ENCODE measurements at regions not wholly inside any gene's neighbourhood (a gene's known extent, or its start where the extent isn't known, plus 50 kb on each side); places are given as distances from the start of the nearest gene placed in this dataset.
"Not testable (repeated sequence)": the region's sequence is repeated elsewhere in the genome, so short reads cannot be mapped to it uniquely, and the experiment has no call there.

DNA sequence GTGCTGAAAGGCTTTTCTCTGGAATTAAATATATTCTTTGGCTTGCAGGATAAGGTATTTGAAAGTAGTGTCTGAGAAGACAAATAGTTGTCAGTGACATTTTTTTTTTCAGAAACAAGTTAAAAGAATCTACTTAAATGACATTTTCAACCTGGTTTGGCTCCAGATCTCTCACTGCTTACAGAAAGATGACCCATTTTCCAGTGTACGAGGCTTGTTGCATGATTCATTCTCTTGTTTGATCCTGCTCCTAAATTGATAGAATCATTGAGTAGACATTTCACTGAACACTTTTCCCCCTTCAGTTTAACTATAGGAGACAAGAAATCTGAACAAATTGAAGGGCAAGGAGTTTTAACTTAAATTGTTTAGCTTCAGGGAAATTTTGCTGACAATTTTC is 546.1 kb downstream of the ZNF608 start:
- no peak overlapping the region for H3K4me3 Mint-ChIP-seq
- no peak overlapping the region for H3K27ac Mint-ChIP-seq
- H3K9me3 Mint-ChIP-seq = peaks cover 10% of the 10 kb centered on the region
- no peaks in the 10 kb centered on the region for H3K36me3 Mint-ChIP-seq (ENCODE audit: low read depth)
- H3K4me1 Mint-ChIP-seq (ENCODE audit: low read depth) = no peaks in the 10 kb centered on the region
- no peaks in the 10 kb centered on the region for H3K27me3 Mint-ChIP-seq

DNA sequence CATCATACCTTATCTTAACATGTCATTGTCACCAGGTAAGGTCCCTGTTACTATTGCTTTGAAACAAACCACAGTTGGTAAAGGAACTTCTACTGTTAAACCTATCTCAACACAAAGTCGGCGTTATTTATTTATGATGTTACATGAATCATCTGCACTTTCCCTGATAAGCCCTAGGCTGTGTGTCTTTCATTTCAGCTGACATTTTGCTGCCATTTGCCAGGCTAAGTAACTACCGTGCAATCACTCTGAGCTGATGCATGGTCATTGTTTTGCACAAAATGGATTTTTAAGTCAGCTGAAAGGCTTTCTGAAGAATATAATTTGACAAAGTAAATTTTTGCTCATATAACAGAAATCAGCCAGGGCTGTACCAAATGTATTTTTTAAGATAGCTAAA is 546.5 kb downstream of the ZNF608 start:
- H3K4me3 Mint-ChIP-seq = no peak overlapping the region
- H3K27ac Mint-ChIP-seq = no peak overlapping the region
- H3K4me1 Mint-ChIP-seq (ENCODE audit: low read depth) = no peaks in the 10 kb centered on the region
- H3K36me3 Mint-ChIP-seq (ENCODE audit: low read depth) = no peaks in the 10 kb centered on the region
- H3K9me3 Mint-ChIP-seq = peaks cover 10% of the 10 kb centered on the region
- H3K27me3 Mint-ChIP-seq = no peaks in the 10 kb centered on the region

DNA sequence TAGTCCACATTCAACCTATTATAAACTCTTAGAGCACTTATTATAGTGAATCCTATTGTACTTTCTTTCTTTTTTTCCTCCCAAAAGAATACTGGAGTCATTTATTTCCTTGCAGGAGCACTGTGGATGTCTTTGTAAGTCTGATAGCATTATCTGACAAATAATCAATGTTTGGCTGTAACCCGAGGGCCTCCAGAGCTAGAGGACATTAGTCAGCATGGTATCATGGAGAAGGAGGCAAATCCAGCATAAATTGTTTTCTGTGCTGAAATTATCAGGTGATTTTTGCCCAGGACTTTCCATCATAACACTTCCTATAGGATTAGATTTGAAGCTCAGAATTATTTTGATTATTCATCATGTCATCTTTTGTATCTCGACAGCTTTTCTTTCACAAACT is 551.0 kb downstream of the ZNF608 start:
- H3K36me3 Mint-ChIP-seq (ENCODE audit: low read depth) = no peaks in the 10 kb centered on the region
- H3K27ac Mint-ChIP-seq = no peak overlapping the region
- peaks cover 4% of the 10 kb centered on the region for H3K9me3 Mint-ChIP-seq
- H3K4me3 Mint-ChIP-seq = no peak overlapping the region
- no peaks in the 10 kb centered on the region for H3K4me1 Mint-ChIP-seq (ENCODE audit: low read depth)
- no peaks in the 10 kb centered on the region for H3K27me3 Mint-ChIP-seq

DNA sequence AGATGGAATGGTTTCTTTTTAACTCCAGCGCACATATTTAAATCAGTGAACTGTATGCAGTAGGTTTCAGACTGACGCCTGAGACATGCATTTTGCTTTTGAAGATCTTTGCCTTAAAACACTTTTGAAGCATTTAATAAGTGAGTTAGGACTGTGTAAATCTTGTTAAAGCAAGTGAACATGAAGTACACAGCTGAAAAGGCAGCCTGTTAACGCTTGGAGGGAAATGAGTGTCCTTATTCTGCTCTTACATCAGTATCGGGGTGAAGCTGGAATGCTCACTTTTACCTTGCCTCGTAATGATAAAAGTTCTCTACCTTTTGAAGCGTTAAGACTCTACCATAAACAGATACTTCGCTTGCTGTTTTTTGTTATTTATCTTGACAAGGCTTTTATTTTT is 552.2 kb downstream of the ZNF608 start:
- H3K4me3 Mint-ChIP-seq = no peak overlapping the region
- no peak overlapping the region for H3K27ac Mint-ChIP-seq
- peaks cover 4% of the 10 kb centered on the region for H3K9me3 Mint-ChIP-seq
- no peaks in the 10 kb centered on the region for H3K27me3 Mint-ChIP-seq
- no peaks in the 10 kb centered on the region for H3K4me1 Mint-ChIP-seq (ENCODE audit: low read depth)
- no peaks in the 10 kb centered on the region for H3K36me3 Mint-ChIP-seq (ENCODE audit: low read depth)

DNA sequence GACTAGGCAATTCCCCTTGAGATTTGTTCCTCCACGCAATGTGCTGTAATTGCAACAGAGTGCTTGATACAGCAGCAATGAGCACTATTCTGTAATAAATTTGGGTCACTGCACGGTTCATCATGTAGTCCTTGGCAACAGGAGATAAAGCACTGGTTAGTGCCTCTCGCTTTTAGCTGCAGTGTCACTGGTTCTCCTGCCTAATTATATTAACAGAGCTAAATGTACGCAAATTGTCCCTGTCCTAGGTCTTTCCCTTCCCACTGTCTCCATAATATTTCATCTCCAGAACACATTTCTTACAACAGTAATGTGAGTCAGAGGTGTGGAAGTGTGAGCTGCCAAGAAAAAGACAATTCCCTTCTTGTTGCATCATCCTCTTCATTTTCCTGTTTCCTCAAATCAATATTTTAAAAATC is 553.1 kb downstream of the ZNF608 start:
- Mint-ChIP-seq H3K9me3 (peaks cover 4% of the 10 kb centered on the region), H3K4me1 (ENCODE audit: low read depth) (no peaks in the 10 kb centered on the region), H3K36me3 (ENCODE audit: low read depth) (no peaks in the 10 kb centered on the region), H3K27me3 (no peaks in the 10 kb centered on the region), H3K4me3 (no peak overlapping the region), H3K27ac (no peak overlapping the region)

DNA sequence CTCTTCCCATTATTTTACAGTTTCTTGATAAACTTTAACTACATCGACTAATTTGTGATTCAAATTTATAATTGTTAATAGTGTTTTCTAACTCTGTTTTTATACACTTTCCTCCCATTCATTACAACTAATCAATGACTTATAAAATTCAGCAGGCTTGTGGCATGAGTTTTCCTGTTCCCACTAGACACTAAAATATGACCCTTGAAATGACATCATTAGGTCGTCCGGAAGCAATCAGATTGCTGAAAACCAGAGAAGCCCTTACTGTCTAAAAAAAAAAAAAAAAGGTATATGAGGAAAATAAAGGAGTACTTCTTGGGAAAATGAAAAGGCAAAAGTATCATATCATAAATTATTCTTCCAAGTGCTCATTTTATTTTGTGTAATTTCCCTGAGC is 553.7 kb downstream of the ZNF608 start:
- Mint-ChIP-seq H3K36me3 (ENCODE audit: low read depth) (no peaks in the 10 kb centered on the region), H3K27me3 (no peaks in the 10 kb centered on the region), H3K4me3 (no peak overlapping the region), H3K27ac (no peak overlapping the region), H3K9me3 (no peaks in the 10 kb centered on the region), H3K4me1 (ENCODE audit: low read depth) (no peaks in the 10 kb centered on the region)

DNA sequence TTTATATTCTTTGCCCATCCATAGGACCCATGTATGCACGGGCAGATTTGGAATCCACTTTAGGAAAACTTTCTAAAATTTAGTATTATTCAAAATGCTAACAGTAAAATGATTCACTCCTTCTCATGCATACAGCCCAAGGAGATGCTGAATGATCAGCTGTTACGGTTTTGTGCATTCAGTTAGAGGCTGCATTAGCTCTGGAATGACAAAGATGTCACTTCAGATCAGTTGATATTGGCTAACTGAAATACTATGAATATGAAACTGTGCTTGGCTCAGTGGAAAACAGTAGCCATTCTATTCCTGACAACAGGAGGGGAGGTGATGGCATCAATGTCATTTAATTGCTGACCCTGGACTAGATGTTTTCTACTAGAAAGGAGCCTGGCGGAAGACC is 560.7 kb downstream of the ZNF608 start:
- peaks cover 4% of the 10 kb centered on the region for H3K9me3 Mint-ChIP-seq
- no peak overlapping the region for H3K27ac Mint-ChIP-seq
- no peaks in the 10 kb centered on the region for H3K4me1 Mint-ChIP-seq (ENCODE audit: low read depth)
- H3K27me3 Mint-ChIP-seq = no peaks in the 10 kb centered on the region
- no peaks in the 10 kb centered on the region for H3K36me3 Mint-ChIP-seq (ENCODE audit: low read depth)
- H3K4me3 Mint-ChIP-seq = no peak overlapping the region

DNA sequence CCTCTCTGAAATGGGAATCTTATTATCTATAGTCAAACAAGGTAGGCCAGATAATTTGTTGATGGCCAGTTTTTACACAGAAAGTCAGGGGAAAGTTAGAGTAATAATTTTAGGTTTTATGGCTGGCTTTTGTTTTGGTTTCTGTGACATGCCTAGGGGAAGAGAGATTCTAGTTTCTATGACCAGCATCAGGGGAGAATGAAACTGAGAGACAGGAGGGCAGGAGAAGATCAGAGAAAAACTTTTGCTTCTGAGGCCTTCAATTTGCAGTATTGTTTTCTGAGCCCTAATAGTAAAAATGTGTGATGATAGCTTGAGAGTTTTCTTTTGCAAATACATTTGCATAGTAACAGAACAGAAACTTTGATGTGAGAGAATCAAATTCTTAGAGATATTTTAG is 564.3 kb downstream of the ZNF608 start:
- Mint-ChIP-seq H3K4me1 (ENCODE audit: low read depth) (no peaks in the 10 kb centered on the region), H3K9me3 (peaks cover 4% of the 10 kb centered on the region), H3K4me3 (no peak overlapping the region)

DNA sequence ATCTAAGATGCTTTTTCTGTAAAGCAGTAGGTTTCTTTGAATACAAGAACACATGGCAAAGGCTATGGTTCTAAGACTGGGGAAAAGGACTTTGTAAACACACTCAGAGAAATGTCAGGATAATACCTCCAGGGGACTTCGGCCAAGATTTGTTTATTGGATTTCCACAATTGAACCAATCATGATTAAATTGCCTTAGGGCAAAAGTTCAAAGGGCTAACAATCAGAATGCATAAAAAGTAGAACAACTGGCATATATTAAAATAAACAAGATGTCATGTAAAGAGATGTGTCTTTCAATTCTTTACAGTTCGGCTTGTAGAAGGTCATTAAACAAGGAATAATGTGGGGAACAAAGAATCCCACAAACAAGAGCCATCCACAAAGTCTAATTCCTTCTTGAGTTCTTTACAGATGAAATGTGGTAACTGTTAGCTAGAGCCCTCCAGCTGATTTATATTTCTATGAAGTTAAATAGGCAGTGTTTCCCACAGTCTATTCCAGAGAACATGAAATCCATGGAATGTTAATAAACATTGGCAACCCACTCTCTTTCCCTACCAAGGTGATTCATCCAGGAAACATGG is 565.5 kb downstream of the ZNF608 start:
- Mint-ChIP-seq H3K4me1 (ENCODE audit: low read depth) (no peaks in the 10 kb centered on the region), H3K4me3 (no peak overlapping the region), H3K9me3 (peaks cover 4% of the 10 kb centered on the region), H3K27ac (no peak overlapping the region), H3K27me3 (no peaks in the 10 kb centered on the region), H3K36me3 (ENCODE audit: low read depth) (no peaks in the 10 kb centered on the region)

More for the DNA sequence above, 564.3 kb downstream of the ZNF608 start:
- no peaks in the 10 kb centered on the region for H3K27me3 Mint-ChIP-seq
- H3K27ac Mint-ChIP-seq = no peak overlapping the region
- no peaks in the 10 kb centered on the region for H3K36me3 Mint-ChIP-seq (ENCODE audit: low read depth)

DNA sequence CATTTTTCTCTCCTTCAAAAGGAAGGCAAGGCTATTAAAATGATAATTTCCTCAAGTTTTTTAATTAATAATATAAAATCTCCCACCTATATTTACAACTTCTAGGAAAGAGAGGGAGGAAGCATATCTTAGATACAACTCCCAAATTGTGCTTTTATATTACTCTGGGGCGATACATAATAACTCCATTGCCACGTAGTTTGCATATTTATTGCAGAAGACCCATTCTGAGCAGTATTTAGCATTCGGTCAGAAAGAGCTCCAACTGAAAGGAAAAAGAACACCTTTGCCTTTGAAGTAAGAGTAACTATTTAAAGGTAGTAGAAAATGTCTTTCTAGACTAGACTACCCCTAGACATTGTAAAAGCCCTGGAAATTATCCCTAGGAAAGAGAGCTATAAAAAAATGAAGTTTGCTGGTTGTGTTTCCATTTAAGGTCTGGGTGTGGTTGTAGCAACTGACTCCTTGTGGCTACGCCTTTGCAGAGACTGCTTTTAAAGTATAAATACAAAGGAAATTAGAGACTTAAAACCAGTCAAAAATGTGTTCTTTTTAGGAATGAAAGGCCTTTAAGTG is 566.1 kb downstream of the ZNF608 start:
- Mint-ChIP-seq H3K36me3 (ENCODE audit: low read depth) (no peaks in the 10 kb centered on the region), H3K9me3 (peaks cover 4% of the 10 kb centered on the region), H3K4me1 (ENCODE audit: low read depth) (no peaks in the 10 kb centered on the region), H3K4me3 (no peak overlapping the region), H3K27me3 (no peaks in the 10 kb centered on the region), H3K27ac (no peak overlapping the region)

DNA sequence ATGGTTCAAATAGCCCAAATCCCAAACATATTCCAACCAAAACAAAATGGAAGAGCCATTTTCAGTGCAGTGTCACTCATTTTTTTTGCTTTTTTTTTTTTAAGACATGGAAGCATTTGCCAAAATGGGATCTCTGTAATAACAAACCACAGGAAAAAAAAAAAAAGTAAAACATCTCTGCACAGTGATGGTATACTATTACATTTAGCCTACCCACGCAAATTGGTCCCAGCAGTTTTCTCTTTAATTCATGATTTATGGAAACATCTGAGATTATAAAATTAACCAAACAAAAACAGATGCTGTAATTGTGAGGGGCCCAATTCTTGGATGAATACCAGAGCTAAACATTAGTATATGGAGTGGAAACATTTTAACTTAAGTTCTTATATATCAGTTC is 566.6 kb downstream of the ZNF608 start:
- H3K27me3 Mint-ChIP-seq = no peaks in the 10 kb centered on the region
- H3K36me3 Mint-ChIP-seq (ENCODE audit: low read depth) = no peaks in the 10 kb centered on the region
- H3K4me3 Mint-ChIP-seq = no peak overlapping the region
- no peaks in the 10 kb centered on the region for H3K9me3 Mint-ChIP-seq
- H3K4me1 Mint-ChIP-seq (ENCODE audit: low read depth) = no peaks in the 10 kb centered on the region
- H3K27ac Mint-ChIP-seq = no peak overlapping the region

DNA sequence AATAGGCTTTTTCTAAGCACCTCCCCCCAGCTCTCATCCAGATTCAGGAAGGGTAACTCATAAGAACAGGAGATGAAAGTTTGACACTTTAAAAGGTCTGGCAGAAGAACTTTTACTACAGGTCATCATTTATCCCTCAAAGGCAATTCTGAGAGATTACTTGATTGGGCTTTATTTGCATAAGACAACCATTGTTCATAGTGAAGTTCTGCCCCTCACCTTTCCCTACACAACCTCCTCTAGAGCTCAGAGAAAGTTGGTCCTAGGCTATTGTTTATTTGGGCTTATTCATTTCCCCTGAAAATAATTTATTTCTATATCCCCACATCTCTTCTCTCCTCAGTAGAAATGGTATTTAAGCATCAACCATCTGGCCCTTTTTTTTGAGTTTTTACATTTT is 568.4 kb downstream of the ZNF608 start:
- Mint-ChIP-seq H3K4me3 (no peak overlapping the region), H3K9me3 (peaks cover 2% of the 10 kb centered on the region), H3K4me1 (ENCODE audit: low read depth) (no peaks in the 10 kb centered on the region), H3K27me3 (no peaks in the 10 kb centered on the region), H3K27ac (no peak overlapping the region), H3K36me3 (ENCODE audit: low read depth) (no peaks in the 10 kb centered on the region)

DNA sequence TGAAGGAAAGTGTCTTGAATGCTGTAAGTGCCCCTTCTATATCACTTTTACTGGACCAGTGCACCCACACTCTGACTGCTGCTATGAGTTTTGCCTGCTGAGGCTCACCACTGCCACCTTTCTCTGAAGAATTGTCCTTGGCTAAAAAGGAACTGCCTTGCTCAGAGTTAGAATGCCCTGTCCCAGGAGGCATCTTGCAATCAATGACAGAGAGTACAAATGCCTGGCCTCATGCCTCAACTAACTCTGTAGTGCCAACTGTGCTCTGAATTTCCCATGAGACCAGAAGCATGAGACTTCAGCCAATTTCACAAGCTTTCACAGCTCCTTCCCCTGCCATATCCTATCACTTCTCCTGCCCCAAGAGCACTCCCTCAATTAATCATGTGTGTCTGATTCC is 569.7 kb downstream of the ZNF608 start:
- H3K9me3 Mint-ChIP-seq = peaks cover 9% of the 10 kb centered on the region
- H3K36me3 Mint-ChIP-seq (ENCODE audit: low read depth) = no peaks in the 10 kb centered on the region
- no peak overlapping the region for H3K4me3 Mint-ChIP-seq
- no peaks in the 10 kb centered on the region for H3K27me3 Mint-ChIP-seq
- no peak overlapping the region for H3K27ac Mint-ChIP-seq
- H3K4me1 Mint-ChIP-seq (ENCODE audit: low read depth) = no peaks in the 10 kb centered on the region

DNA sequence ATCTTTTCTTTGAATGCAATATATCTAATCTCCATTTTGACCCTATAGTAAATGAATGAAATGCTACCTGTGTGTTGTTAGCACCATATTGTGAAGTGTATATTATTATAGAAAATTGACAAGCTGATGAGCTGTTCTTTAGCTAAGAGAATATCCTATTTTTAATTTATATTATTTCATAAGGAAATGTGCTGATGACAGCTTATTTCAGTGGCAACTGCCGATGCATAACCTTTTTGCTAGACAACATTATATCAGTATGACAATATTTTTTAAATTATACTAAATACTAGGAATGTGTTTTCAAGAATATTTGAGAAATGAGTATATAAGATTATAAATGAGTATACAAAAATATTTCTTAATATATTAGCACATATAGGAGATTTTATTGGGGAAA is 573.1 kb downstream of the ZNF608 start:
- H3K4me3 Mint-ChIP-seq = no peak overlapping the region
- H3K4me1 Mint-ChIP-seq (ENCODE audit: low read depth) = no peaks in the 10 kb centered on the region
- no peaks in the 10 kb centered on the region for H3K27me3 Mint-ChIP-seq
- H3K36me3 Mint-ChIP-seq (ENCODE audit: low read depth) = no peaks in the 10 kb centered on the region
- H3K27ac Mint-ChIP-seq = no peak overlapping the region
- peaks cover 13% of the 10 kb centered on the region for H3K9me3 Mint-ChIP-seq

DNA sequence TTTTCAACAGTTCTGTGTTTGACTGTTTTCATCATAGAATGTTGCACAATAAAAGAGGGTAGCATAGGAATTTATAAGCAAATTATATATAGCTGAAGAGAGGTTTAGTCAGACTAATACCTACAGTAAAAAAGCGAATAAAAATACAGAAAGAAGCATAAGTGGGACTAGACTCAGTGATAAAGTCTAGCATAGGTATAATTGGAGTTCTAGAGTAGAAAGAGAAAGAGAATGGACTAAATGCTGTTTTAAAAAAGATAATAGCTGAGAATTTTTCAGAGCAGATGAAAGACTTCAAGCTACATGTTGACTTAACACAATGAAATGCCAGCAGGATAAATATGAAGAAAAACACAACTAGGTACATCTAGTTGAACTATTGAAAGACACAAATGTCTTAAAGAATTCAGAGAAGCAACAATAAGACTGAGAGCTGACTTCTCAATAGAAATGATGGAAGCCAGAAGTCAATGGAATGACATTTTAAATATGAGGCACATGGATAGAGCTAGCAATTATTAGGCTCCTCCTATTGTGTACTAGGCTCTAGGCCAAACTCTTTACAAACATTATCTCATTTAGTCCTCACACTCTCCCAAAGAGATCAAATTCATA is 573.9 kb downstream of the ZNF608 start:
- Mint-ChIP-seq H3K4me3 (no peak overlapping the region), H3K36me3 (ENCODE audit: low read depth) (no peaks in the 10 kb centered on the region), H3K9me3 (peaks cover 13% of the 10 kb centered on the region), H3K27ac (no peak overlapping the region), H3K4me1 (ENCODE audit: low read depth) (no peaks in the 10 kb centered on the region), H3K27me3 (no peaks in the 10 kb centered on the region)

DNA sequence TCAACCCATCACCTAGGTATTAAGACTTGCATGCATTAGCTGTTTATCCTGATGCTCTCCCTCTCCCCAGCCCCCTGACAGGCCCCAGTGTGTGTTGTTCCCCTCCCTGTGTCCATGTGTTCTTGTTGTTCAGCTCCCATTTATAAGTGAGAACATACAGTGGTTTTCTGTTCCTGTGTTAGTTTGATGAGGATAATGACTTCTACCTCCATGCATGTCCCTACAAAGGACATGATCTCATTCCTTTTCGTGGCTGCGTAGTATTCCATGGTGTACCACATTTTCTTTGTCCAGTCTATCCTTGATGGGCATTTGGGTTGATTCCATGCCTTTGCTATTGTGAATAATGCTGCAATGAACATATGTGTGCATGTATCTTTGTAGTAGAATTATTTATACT is 578.3 kb downstream of the ZNF608 start:
- not testable (repeated sequence) for H3K27ac Mint-ChIP-seq

More for the DNA sequence above, 578.3 kb downstream of the ZNF608 start:
- not testable (repeated sequence) for H3K4me1 Mint-ChIP-seq (ENCODE audit: low read depth); H3K4me3 Mint-ChIP-seq; H3K36me3 Mint-ChIP-seq (ENCODE audit: low read depth); H3K27me3 Mint-ChIP-seq
- H3K9me3 Mint-ChIP-seq = peaks cover 12% of the 10 kb centered on the region

All from stimulated activated naive CD8-positive, alpha-beta T cell treated with anti-CD3 and anti-CD28 coated beads, Interleukin-15, Interleukin-2, amounts not matched to agents 100 ng/mL and 50 ng/mL, for 24 hours (primary cell).